Stimulated activated CD4-positive, alpha-beta T cell treated with anti-CD3 and anti-CD28 coated beads, TNF-alpha, amount 100 ng/mL, for 24 hours (primary cell): ENCODE measurements at regions not wholly inside any gene's neighbourhood (a gene's known extent, or its start where the extent isn't known, plus 50 kb on each side); places are given as distances from the start of the nearest gene placed in this dataset.

Experiments used
- DNase-seq, 3 experiments: peaks; one replicate each; pipeline ENCODE4 v3.0.0-alpha.2; 2020; ENCODE audit warnings: low read depth in 3 of 3

- no peak for DNase-seq
Observed at GRCh38 chr10:113259576-113260226, 293.2 kb upstream of the HABP2 start.

GRCh38 chr10:113261161-113261560 lies 291.7 kb upstream of the HABP2 start:
- DNase-seq = no peak

GRCh38 chr10:113261611-113262091 lies 291.2 kb upstream of the HABP2 start:
- no peak for DNase-seq

GRCh38 chr10:113263056-113263455 lies 289.8 kb upstream of the HABP2 start:
- no peak for DNase-seq

GRCh38 chr10:113264333-113265131 lies 288.3 kb upstream of the HABP2 start:
- DNase-seq = no peak

- no peak for DNase-seq
Observed at GRCh38 chr10:113266147-113266546, 286.7 kb upstream of the HABP2 start.

GRCh38 chr10:113267619-113268562 lies 285.0 kb upstream of the HABP2 start:
- no peak for DNase-seq

GRCh38 chr10:113269333-113269732 lies 283.5 kb upstream of the HABP2 start:
- no peak for DNase-seq

- DNase-seq = no peak
Observed at GRCh38 chr10:113272511-113272910, 280.3 kb upstream of the HABP2 start.

GRCh38 chr10:113273181-113274163 lies 279.4 kb upstream of the HABP2 start:
- DNase-seq = no peak

- DNase-seq = no peak
Observed at GRCh38 chr10:113274176-113274829, 278.6 kb upstream of the HABP2 start.

- no peak for DNase-seq
Observed at GRCh38 chr10:113278221-113278620, 274.6 kb upstream of the HABP2 start.

- no peak for DNase-seq
Observed at GRCh38 chr10:113278664-113279063, 274.2 kb upstream of the HABP2 start.

- DNase-seq = no peak
Observed at GRCh38 chr10:113279262-113279661, 273.6 kb upstream of the HABP2 start.

GRCh38 chr10:113282564-113282963 lies 270.3 kb upstream of the HABP2 start:
- no peak for DNase-seq

GRCh38 chr10:113283189-113283588 lies 269.7 kb upstream of the HABP2 start:
- DNase-seq = no peak

- no peak for DNase-seq
Observed at GRCh38 chr10:113284635-113285034, 268.2 kb upstream of the HABP2 start.

- DNase-seq = no peak
Observed at GRCh38 chr10:113285305-113285704, 267.5 kb upstream of the HABP2 start.

- DNase-seq = no peak
Observed at GRCh38 chr10:113287592-113287991, 265.3 kb upstream of the HABP2 start.

GRCh38 chr10:113290137-113290536 lies 262.7 kb upstream of the HABP2 start:
- no peak for DNase-seq
